Stimulated activated CD8-positive, alpha-beta memory T cell treated with anti-CD3 and anti-CD28 coated beads, Interleukin-4, amount 100 ng/mL, for 24 hours (primary cell): ENCODE measurements at regions not wholly inside any gene's neighbourhood (a gene's known extent, or its start where the extent isn't known, plus 50 kb on each side); places are given as distances from the start of the nearest gene placed in this dataset.
"Not testable (repeated sequence)": the region's sequence is repeated elsewhere in the genome, so short reads cannot be mapped to it uniquely, and the experiment has no call there.

Source experiments
- DNase-seq: peaks from one replicate; pipeline ENCODE4 v3.0.0-alpha.2; 2020; ENCODE audit warnings: low read depth

DNA sequence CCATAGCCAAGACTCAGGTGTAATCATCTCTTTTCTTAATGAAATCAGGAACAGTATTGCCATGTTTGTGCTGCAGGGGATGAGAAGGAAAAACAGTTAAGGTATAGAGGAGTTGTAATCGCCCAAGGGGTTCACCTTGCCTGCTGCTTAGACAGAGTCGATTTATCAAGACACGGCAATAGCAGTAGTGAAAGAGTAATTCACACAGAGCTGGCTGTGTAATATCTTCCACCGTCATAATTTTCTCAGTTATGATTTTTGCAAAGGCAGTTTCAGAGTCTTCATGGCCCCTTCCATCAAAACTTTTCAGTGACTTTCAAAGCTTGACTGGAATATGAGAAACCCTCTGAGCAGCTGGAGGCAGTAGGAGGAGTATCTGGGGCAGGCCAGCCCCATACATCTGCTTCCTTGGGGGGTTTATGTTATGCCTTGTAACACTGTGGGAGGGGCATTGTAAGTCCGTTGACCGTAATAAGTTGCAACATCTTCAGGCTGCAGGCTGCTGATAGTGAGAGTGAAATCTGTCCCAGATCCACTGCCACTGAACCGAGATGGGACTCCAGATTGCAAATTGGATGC lies 605.4 kb downstream of the RPIA start:
- not testable (repeated sequence) for DNase-seq

DNA sequence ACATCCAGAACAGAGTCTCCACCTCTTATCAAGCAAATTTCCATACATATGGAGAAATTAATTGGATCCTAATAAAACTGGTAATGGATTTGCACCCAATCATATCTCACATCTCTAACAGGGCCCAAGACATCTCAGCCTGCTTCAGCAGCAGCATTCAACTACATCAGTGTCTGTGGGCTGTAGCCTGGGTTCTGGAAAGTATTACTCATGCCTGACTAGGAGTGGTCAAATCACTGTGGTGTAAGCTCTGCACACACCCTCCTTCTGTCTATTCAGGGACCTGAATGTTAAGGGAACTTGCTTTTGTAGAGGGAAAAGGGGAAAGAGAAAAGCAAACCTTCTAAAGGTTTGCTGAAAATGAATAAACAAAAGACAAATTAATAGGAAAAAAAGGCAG lies 607.7 kb downstream of the RPIA start:
- DNase-seq = not testable (repeated sequence)

- DNase-seq = not testable (repeated sequence)
Observed at GRCh38 chr2:89305623-89306022, 614.1 kb downstream of the RPIA start.

GRCh38 chr2:89306869-89307637 lies 615.6 kb downstream of the RPIA start:
- DNase-seq = not testable (repeated sequence)

DNA sequence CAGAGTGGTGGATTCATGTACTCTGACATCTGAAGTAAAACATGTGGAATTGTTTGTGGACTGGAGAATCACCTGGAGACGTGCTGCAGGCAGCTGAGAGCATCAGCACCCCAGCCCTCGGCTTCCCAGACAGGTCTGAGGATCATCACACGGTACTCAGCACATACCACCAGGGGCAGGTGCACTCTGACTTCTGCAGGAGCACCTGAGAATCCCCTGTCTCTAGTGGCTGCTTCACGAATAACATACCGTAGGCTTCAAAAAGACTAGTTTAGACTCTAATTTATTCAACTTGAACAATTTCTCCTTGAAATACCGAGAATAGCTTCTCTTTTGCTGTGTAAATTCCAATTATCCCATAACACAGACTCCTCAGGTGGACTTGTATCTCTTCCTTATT lies 627.5 kb downstream of the RPIA start:
- DNase-seq = not testable (repeated sequence)

GRCh38 chr2:89325894-89326293 lies 634.4 kb downstream of the RPIA start:
- DNase-seq = not testable (repeated sequence)

GRCh38 chr2:89326455-89326854 lies 635.0 kb downstream of the RPIA start:
- not testable (repeated sequence) for DNase-seq

GRCh38 chr2:89328790-89329189 lies 637.3 kb downstream of the RPIA start:
- DNase-seq = not testable (repeated sequence)
